SKM-1 (cell line): ENCODE measurements at regions not wholly inside any gene's neighbourhood (a gene's known extent, or its start where the extent isn't known, plus 50 kb on each side); places are given as distances from the start of the nearest gene placed in this dataset.
"Not testable (repeated sequence)": the region's sequence is repeated elsewhere in the genome, so short reads cannot be mapped to it uniquely, and the experiment has no call there.

Experiments used
- DNase-seq: peaks from one replicate; lab custom pipeline; 2025; ENCODE audit not compliant: unreplicated experiment; lab: John Stamatoyannopoulos, UW

DNA sequence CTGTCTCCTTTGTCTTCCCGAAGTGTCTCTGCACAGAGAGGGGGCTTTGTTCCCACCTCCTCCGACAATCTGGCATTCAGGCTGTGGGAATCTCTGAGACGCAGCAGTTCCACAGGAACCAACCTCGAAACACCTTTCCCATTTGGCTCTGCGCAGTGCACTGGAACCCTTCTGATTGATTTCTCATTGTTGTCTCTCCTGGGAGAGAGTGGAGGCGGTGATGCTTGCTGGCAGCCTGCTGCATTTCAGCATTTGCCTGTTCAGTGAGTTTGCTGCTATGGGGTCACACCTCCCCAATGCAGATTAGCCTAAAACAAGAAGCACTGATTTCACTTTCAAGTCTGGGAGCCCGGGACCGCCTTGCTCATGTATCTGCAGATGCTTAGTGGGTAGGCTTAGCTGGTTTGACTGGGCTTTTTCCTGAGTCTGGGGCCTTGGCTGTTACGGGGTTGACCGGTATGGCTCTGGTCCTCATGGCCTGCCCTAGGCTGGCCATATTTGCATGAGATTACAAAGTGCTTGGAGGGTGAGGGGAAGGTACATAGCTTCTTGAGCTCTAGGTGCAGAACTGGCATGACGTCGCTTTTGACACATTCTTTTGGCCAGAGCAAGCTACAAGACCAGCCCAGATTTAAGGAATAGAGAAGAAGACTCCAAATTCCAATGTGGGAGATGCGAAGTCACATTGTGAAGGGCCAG is 695.3 kb downstream of the PTPRU start:
- DNase-seq: no peak

DNA sequence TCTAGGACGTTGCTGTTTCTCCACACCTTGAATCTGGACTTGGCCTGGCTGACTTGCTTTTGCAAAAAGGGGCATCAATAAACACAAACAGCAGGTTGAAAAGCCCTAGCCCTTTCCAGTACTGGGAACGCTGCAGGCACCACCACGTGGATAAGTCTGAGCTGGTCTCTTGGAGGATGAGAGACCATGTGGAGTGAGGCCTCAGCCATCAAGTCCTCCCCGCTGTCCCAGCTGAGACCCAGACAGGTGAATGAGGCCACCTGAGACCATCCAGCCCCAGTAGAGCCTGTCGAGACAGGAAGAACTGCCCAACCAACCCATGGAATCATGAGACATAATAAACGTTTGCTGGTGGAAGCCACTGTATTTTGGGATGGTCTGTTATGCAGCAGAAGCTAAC is 688.7 kb downstream of the PTPRU start:
- no peak for DNase-seq

DNA sequence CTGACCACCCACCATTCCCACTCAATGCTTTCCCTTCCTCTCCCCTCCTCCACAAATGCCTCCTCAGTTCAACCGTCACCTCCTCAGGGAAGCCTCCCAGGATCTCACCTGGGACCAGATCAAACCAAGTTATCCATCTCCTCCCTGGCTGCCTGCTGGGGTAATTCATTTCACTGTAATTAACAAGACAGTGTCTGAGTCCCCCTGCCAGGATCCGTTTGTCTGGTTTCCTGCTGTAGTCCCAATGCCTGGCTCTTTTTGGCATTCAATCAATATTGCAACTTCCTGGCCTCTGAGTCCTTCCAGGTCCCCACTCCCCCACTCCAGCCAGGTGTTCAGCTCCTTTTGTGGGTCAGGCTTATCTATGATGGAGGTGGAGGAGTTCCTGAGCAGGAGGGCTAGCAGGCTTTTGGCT is 687.7 kb downstream of the PTPRU start:
- no peak for DNase-seq

DNA sequence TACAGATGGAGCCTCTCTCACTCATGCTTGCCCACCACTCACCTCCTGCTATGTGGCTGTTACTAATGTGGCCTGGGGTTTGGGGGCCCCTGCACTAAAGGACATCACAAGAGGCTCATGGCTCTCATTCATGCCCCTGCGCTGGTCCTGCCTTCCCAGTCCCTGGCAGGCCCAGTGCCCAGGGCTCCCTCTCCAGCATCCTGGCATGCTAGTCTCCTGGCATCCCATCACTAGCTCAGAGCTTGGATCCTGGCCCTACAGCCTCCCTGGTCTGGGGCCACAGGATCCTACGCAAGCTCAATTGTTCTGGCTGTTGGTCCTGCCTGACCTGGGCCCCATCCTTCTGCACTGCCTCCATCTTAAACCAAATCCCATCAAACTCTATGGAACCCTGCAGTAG is 685.4 kb downstream of the PTPRU start:
- DNase-seq: no peak

DNA sequence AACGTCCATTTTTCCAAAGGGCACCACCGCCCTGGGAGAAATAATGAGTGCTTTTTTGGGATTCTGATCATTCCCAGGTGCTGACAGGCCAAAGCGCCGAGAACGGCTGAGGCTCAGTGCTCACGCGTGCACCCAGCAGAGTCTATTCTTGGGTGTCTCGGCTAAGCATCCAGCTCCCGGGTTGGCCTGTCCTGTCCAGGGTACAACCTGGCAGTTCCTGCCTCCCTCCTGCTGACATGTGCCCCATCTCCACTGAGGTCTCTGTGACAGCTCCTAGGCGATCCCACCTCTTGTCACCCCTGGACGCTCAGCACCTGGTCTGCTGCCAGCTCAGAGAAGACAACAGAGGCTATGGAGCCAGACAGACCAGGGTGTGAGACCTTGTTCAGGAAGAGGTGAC is 684.5 kb downstream of the PTPRU start:
- DNase-seq: no peak

DNA sequence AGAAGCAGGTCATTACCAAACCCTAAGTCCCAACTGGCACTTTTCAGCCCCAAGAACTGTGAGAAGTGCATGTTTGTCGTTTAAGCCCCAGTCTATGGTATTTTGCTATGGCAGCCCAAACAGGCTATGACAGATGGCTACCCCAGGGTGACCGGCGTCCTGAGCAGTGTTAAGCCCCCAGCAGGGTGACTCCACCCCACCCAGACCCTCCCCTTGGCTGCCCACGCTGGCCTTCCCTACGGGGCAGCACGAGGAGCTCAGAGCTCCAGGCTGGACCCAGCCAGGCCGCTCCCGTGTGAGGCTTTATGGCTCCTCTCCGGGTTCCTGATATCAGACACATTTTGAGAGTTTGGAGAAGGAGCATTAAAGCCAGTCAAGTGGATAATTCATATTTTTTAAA is 684.0 kb downstream of the PTPRU start:
- DNase-seq: no peak

DNA sequence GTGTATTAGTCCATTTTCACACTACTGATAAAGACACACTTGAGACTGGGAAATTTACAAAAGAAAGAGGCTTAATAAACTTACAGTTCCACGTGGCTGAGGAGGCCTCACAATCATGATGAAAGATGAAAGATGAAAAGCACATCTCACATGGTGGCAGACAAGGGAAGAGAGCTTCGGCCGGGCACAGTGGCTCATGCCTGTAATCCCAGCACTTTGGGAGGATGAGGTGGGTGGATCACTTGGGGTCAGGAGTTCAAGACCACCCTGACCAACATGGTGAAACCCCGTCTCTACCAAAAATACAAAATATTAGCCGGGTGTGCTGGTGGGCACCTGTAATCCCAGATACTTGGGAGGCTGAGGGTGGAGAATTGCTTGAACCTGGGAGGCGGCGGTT is 682.7 kb downstream of the PTPRU start:
- not testable (repeated sequence) for DNase-seq

DNA sequence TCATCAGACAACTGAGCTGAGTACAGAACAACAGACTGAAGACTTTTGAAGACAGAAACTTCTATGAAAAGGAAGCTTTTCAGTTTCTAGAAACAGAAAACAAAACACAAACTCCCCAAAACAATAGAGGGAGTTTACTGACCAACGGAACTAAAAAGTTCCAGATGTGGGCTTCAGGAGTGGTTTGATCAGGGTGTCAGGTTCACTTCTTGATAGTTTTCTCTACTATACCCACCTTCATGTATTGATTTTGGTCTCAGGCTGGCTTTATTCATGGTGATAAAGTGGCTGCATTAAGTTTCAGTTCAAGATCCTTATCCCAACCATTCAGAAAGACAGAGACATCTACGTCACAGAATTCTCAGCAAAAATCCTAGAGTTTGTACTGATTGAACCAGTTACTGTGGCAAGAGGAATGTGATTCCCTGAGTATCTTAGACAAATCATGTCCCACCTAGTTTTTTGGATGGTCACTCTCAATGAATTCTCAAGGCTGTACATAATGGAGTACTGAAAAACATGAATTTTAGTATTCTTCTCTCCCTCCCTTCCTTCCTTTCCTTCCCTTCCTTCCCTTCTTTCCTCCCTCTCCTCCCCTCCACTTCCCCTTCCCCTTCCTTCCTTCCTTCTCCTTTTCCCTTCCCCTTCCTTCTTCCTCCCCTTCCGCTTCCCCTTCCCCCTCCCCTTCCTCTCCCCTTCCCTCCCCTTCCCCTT is 680.5 kb downstream of the PTPRU start:
- DNase-seq: no peak

DNA sequence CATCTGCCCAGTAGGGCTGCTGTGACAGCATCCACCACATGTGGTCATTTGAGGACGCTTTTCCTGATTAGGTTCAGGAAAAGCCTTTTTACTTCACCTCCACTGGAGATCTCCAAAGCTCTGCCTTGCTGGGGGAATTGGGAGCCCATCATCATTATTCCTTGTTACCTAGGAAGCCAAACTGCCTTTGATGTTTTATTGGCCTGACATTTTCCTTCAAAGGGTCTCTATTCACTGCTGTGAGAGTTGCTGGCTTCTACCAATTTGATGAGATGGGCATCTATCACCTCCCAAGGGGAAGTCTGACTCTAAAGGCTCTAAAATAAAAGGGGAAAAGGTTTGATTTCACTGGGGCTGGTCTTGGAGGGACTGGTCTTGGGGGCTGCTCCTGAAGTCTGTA is 678.6 kb downstream of the PTPRU start:
- DNase-seq: no peak

DNA sequence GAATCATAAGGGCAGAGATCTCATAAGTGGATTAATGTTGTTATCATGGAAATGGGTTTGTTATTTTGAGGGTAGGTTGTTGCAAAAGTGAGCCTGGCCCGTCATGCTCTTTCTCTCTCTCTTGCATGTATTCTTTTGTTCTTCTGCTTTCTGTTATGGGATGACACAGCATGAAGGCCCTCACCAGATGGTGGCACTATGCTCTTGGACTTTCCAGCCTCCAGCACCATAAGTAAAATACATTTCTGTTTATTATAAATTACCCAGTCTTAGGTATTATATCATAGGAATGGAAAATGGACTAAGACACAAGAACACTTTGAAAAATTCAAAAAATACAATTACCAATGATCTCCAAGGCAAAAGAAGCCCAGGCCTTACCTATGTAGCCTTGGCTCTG is 676.1 kb downstream of the PTPRU start:
- no peak for DNase-seq

DNA sequence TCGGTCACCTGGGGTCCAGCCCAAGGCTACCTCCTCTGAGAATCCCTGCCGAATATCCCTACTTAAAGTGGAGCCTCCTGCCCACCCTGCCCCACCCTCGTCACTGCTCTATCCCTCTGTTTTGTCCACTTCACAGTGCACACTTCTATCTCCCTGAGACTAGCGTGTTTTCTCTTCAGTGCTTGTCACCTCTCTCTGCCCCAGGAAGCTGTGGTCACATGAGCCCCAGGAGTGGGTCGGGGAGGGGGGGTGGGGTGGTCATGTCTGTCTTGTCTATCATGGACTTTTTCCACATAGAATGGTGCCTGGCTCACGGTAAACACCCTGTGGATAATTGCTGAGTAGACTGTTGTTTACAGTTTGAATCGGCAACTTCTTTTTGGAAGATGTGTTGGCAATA is 673.6 kb downstream of the PTPRU start:
- no peak for DNase-seq

DNA sequence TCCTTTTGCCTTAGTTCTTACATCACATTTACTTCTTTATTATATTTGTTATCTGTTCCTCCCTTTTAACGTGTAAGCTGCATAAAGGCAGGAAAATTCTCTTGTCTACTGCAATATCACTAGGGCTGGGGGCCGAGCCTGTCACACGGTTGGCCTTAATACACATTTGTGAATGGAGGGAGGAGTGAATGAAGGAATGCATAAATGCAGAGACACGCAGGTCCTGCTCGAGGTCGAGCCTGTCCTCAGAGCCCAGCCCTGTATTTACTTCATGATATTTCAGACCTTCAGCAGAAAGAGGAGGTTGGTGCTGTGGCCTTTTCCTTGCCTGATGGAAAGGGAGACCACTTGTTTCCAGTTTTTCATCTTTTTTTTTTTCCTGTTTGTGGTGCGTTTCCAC is 671.3 kb downstream of the PTPRU start:
- DNase-seq: no peak

DNA sequence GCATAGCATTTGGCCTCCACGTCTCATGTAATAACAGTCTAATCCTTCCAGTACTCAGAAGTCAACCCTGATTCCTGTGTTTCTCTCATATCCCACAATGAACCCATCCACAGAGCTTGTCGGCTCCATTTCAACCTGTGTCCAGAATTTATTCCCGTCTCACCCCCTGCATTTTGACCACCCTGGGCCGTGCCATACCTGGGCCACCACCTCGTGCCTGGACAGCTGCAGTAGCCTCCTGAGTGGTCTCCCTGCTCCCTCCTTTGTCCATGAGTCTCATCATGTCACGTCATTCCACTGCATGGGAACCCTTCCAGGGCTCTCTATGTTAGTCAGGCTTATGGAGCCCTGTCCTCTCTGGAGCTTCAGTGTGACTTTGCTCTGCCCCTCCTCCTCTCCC is 670.6 kb downstream of the PTPRU start:
- DNase-seq: no peak

DNA sequence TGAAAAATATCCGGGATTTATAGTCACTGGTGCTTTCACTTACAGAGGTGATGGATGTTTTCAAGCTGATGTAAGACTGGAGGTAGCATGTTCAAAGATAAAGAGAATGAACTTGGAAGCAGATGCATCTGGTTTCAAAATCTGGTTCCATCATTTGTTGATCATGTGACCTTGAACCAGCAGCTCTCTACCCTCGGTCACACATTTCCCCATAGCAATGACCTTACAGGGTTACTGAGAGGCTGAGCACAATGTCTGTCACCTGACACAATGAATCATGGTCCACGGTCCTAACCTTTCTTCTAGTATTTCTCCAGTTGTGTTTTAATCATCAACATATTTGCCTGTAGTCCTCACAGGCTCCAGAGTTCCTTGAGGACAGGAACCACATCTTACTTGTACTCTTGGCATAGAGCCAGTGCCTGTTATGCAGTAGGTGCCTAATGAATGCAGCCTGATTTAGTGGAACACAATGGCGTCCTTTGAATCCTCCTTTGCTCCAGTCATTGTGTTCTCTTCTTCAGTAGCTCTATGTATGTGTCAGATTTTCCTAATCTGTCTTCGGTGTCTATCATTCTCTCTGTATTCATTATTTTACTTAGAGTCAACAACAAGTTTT is 667.3 kb downstream of the PTPRU start:
- DNase-seq: no peak

DNA sequence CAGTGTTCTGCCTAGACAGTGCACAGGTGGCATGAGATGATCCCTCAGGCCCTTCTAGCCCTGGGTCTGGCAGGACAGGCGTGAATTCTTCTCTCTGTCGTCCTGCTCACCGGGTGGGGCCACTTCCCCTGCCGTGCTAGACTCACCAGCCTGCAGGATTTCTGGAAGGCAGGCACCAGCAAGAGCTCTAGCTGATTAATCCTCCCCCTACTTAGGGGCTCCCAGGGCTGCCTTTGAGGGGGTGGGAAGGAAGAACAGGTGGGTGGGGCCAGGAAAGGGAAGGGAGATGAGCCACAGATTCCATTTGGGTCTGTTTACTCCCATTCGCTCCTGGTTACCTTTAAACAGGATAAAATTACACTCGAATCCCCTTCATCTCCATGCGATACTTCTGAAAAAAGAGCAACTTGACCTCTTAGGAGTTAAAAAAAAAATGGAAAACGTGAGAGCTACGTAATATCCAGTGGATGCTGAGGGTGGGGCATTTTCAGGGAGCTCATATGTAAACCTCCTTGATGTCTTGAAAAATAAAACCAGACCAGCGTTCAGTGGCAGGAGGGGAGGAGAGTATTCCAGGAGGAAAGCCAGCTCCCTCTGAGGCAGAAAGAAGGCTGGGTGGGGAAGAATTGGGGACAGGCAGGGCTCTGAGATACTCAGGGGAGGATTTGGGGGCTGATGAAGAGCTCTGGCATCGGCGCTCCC is 665.5 kb downstream of the PTPRU start:
- DNase-seq: no peak

DNA sequence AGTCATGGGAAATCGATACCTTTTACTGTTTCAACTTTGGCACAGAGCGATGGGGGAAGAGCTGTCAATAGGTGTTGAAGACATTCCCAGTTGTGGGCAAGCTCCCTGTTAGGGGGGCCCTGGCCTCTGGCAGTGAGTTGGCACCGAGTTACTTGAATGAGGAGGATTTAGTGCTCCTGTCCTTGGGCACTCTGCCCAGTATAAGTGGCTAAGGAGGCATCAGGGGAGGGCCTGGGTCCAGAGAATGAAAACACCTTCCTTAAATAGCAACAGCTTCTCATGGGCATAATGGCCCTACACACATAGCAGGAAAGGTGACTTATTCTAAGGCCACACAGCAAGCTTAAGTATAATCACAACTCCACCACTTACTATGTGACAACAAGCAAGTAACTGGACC is 664.4 kb downstream of the PTPRU start:
- DNase-seq: no peak

DNA sequence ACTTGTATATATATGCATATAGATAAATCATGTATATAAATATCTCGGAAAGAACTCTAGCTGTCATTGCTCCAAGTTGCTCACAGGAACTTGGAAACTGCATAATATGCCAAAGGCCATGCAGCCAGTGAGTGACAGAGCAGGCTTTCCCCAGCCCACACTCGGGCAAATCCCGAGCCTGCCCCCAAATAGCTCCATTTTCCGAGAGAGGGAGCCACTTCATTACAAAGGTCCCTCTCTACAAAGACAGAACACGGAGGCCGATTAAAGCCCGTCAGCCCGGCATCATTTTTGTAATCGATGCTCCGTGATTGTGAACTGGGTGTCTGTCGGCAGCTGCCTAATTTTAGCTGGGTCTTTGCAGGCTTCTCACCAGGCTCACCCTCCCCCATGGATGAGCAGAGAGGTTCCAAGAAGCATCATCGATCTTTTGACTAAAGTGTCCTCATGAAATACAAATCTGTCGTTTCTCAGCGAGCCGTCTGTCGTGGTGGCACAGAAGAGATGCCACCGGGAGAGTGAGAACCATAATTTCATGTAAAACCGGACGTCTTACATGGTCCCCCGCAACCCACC is 663.9 kb downstream of the PTPRU start:
- DNase-seq: no peak

DNA sequence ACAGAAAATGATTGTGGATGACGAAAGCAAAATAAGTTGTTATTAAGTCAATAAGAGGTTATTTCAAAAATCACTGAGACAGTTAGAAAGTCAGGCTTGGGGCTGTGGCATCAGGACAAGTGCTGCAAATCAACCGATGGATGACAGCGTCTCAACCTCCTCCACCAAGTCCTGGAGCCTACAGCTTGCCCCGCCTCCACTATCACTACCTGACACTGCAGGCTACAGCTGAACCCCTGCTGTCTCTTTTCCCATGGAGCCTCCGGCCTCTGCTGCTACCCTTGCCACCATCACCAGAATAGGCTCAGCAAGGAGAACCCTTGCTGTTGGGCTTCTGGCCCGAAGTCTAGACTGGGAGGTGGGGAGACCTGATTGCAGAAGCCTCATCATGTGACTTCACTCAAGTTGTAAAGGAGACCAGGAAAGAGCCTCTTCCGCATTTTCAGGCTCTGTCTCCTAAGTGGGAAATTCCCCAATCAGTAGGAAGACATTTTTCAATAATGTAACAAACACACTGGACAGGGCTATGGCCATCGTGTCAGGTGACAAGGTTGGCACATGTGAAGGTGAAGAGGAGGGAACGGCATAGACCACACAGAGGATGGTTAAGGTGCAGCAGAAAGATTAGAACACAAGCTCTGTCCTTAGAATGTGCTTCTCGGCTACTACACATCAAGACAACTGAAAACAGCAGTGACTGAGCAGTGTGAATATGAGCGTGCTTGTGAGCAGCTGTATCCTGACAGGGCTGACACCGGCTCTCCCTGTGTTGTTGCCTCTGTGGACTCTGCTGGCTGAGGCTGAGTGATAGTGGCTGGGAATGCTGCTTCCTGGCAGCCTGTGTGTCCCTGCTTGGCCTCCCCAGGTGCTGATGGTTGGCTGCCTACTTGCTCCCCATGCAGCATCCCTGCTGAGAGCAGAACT is 660.7 kb downstream of the PTPRU start:
- no peak for DNase-seq

DNA sequence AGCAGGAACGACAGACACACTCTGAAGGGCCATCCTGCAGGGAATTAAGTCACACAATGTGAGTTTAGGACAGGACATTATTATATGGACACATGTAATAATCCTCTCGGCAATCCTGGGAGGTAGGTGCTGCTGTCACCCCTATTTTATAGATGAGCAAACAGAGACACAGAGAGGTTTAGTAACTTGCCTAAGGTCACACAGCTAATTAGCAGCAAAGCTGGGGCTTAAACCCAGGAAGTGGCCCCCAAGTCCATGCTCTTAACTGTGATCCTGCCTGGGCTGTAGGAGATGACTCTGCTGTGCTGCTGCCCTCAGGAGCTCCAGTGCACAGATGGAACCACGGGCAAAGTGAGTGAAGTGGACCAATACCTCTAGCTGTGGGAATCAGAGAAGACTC is 660.0 kb downstream of the PTPRU start:
- DNase-seq: no peak

DNA sequence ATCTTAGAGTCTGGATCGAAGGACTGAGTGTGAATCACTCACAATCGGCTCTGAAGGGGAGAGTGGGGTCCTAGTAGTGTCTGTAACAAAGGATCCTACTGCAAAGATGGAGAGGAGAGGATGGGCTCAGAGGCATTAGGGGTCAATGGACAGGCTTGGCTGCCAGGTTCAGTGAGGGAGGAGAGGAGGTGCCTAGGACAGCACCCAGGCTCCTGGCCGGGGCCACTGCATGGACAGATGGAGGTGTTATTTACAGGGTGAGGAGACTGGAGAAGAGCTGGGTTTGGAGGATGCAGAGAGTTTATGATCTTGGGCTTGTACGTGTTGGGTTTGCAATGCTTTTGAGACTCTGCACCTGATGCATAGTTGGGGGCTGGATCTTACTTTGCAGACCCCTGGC is 658.9 kb downstream of the PTPRU start:
- no peak for DNase-seq
